H1 (cell line): ENCODE measurements at regions not wholly inside any gene's neighbourhood (a gene's known extent, or its start where the extent isn't known, plus 50 kb on each side); places are given as distances from the start of the nearest gene placed in this dataset.

ENCODE experiments used
- CTCF ChIA-PET: fragments of 300-600 bp; sonication (Branson Sonifier 250); formaldehyde crosslinking; loops from one replicate; lab custom pipeline; 2021; ENCODE audit not compliant: partially characterized antibody; lab: Charles Lee
- POLR2A ChIA-PET: fragments of 300-600 bp; sonication (Branson Sonifier 250); formaldehyde crosslinking; loops from one replicate; lab custom pipeline; 2021; ENCODE audit warnings: inconsistent platforms; ENCODE audit not compliant: partially characterized antibody; lab: Charles Lee
- DNase-seq, 2 experiments: peaks; one replicate each; pipeline versions ENCODE4 v3.0.0 to v3.0.0-alpha.2; 2010 to 2022; ENCODE audit warnings: low spot score in 2 of 2, low read depth in 1 of 2, mixed read lengths in 1 of 2
- FAIRE-seq: peaks from 2 replicates; lab custom pipeline; 2011; peaks lifted over from hg19 to GRCh38; lab: Jason Lieb, UNC
- H2AFZ ChIP-seq: 2 replicates; pipeline ENCODE4 v1.8.1; 2012; ENCODE audit warnings: low read length, inconsistent platforms
- H2AK5ac ChIP-seq: 2 replicates; pipeline ENCODE4 v1.6.1; 2013; ENCODE audit warnings: low read depth, low read length
- H2BK120ac ChIP-seq: replicated peaks from 2 replicates; pipeline ENCODE3; 2013; ENCODE audit warnings: low read depth, low read length, inconsistent platforms
- H2BK12ac ChIP-seq: 2 replicates; pipeline ENCODE4 v1.6.1; 2013; ENCODE audit warnings: low read depth, low read length
- H2BK15ac ChIP-seq: 2 replicates; pipeline ENCODE4 v1.6.1; 2013; ENCODE audit warnings: low read length
- H2BK20ac ChIP-seq: 2 replicates; pipeline ENCODE4 v1.6.1; 2013; ENCODE audit warnings: low read length
- H2BK5ac ChIP-seq: 2 replicates; pipeline ENCODE4 v1.6.1; 2013; ENCODE audit warnings: low read depth, low read length
- H3K14ac ChIP-seq: 2 replicates; pipeline ENCODE4 v1.6.1; 2013; ENCODE audit warnings: inconsistent platforms; ENCODE audit not compliant: insufficient read length
- H3K18ac ChIP-seq: 2 replicates; pipeline ENCODE4 v1.6.1; 2013; ENCODE audit warnings: low read length; ENCODE audit errors: extremely low read depth
- H3K23ac ChIP-seq: 2 replicates; pipeline ENCODE4 v1.6.1; 2013; ENCODE audit warnings: inconsistent platforms; ENCODE audit not compliant: insufficient read length
- H3K23me2 ChIP-seq: 2 replicates; pipeline ENCODE4 v1.6.1; 2013; ENCODE audit warnings: low read depth, low read length
- H3K27ac ChIP-seq: 2 replicates; pipeline ENCODE4 v1.6.1; 2011; ENCODE audit warnings: low read depth, low read length, inconsistent platforms
- H3K27me3 ChIP-seq, 4 experiments: replicated peaks in 1 of 4; 1 replicate in 1 of 4; 2 replicates in 3 of 4; pipeline versions ENCODE4 v1.6.1 to v1.8.1; 2011 to 2013; ENCODE audit warnings: low read length in 3 of 4, mild to moderate bottlenecking in 3 of 4, inconsistent platforms in 2 of 4, mixed read lengths in 2 of 4, moderate library complexity in 1 of 4; ENCODE audit not compliant: control insufficient read depth in 3 of 4, insufficient read depth in 3 of 4; ENCODE audit errors: extremely low read depth in 1 of 4
- H3K36me3 ChIP-seq, 4 experiments: 2 replicates each; pipeline versions ENCODE4 v1.6.1 to v1.8.1; 2011 to 2013; ENCODE audit warnings: mild to moderate bottlenecking in 4 of 4, low read length in 3 of 4, moderate library complexity in 2 of 4, control low read depth in 1 of 4, inconsistent platforms in 1 of 4; ENCODE audit not compliant: insufficient read depth in 4 of 4, control insufficient read depth in 2 of 4
- H3K4ac ChIP-seq: replicated peaks from 2 replicates; pipeline ENCODE3; 2013; ENCODE audit warnings: low read length, low read depth, mixed read lengths, inconsistent platforms; ENCODE audit not compliant: insufficient read length
- H3K4me1 ChIP-seq, 4 experiments: replicated peaks in 1 of 4; 1 replicate in 1 of 4; 2 replicates in 3 of 4; pipeline versions ENCODE4 v1.6.1 to v1.8.1; 2011 to 2013; ENCODE audit warnings: low read length in 3 of 4, inconsistent platforms in 2 of 4, mixed read lengths in 1 of 4; ENCODE audit not compliant: insufficient read depth in 4 of 4, control insufficient read depth in 3 of 4
- H3K4me2 ChIP-seq, 2 experiments: 2 replicates each; pipeline versions ENCODE4 v1.6.1 to v1.8.1; 2011 to 2013; ENCODE audit warnings: low read depth in 2 of 2, low read length in 2 of 2, control low read depth in 1 of 2, inconsistent platforms in 1 of 2, mild to moderate bottlenecking in 1 of 2; ENCODE audit not compliant: insufficient read depth in 1 of 2
- H3K4me3 ChIP-seq, 4 experiments: fragments of 200-600, 300-600 bp in 1 of 4; sonication (generic), shearing (Covaris generic), sonication (Bioruptor Twin) in 1 of 4; 2 replicates each; pipeline versions ENCODE4 v1.5.1 to v1.8.1; 2011 to 2016; ENCODE audit warnings: low read length in 4 of 4, low read depth in 3 of 4, control low read depth in 2 of 4, inconsistent platforms in 2 of 4, mild to moderate bottlenecking in 2 of 4, mixed read lengths in 1 of 4, moderate library complexity in 1 of 4; ENCODE audit not compliant: insufficient read depth in 2 of 4; ENCODE audit errors: extremely low read depth in 1 of 4
- H3K56ac ChIP-seq: replicated peaks from 2 replicates; pipeline ENCODE3; 2013; ENCODE audit warnings: low read depth, mild to moderate bottlenecking, mixed read lengths, low read length, inconsistent platforms; ENCODE audit not compliant: insufficient read length
- H3K79me1 ChIP-seq: 2 replicates; pipeline ENCODE4 v1.6.1; 2013; ENCODE audit warnings: low read depth, low read length, control low read depth
- H3K79me2 ChIP-seq, 2 experiments: 2 replicates each; pipeline versions ENCODE4 v1.6.1 to v1.8.1; 2012 to 2013; ENCODE audit warnings: low read length in 2 of 2, mild to moderate bottlenecking in 2 of 2, inconsistent platforms in 1 of 2; ENCODE audit not compliant: insufficient read depth in 2 of 2, control insufficient read depth in 1 of 2
- H3K9ac ChIP-seq, 4 experiments: replicated peaks in 1 of 4; 1 replicate in 1 of 4; 2 replicates in 3 of 4; pipeline versions ENCODE4 v1.6.1 to v1.8.1; 2011 to 2013; ENCODE audit warnings: low read depth in 3 of 4, low read length in 3 of 4, control low read depth in 2 of 4, mild to moderate bottlenecking in 2 of 4, moderate library complexity in 2 of 4, inconsistent platforms in 1 of 4; ENCODE audit errors: extremely low read depth in 1 of 4
- H3K9me3 ChIP-seq, 2 experiments: 2 replicates each; pipeline versions ENCODE4 v1.6.1 to v1.8.1; 2012 to 2013; ENCODE audit warnings: mild to moderate bottlenecking in 2 of 2, moderate library complexity in 2 of 2, control low read depth in 1 of 2, inconsistent platforms in 1 of 2, low read depth in 1 of 2, low read length in 1 of 2, mixed read lengths in 1 of 2; ENCODE audit not compliant: insufficient read depth in 2 of 2
- H4K20me1 ChIP-seq, 2 experiments: replicated peaks in 1 of 2; 2 replicates each; pipeline versions ENCODE3 to v1.8.1; 2011 to 2013; ENCODE audit warnings: inconsistent platforms in 2 of 2, low read length in 2 of 2, mild to moderate bottlenecking in 1 of 2; ENCODE audit not compliant: insufficient read depth in 2 of 2, control insufficient read depth in 1 of 2
- H4K5ac ChIP-seq: 2 replicates; pipeline ENCODE4 v1.6.1; 2013; ENCODE audit warnings: low read length, low read depth, mixed read lengths, inconsistent platforms; ENCODE audit not compliant: insufficient read length
- H4K8ac ChIP-seq: 2 replicates; pipeline ENCODE4 v1.8.0; 2013; ENCODE audit warnings: mild to moderate bottlenecking, moderate library complexity, low read length, inconsistent platforms; ENCODE audit not compliant: insufficient read depth; ENCODE audit errors: extremely low read depth
- H4K91ac ChIP-seq: replicated peaks from 2 replicates; pipeline ENCODE3; 2013; ENCODE audit warnings: low read length, mixed read lengths, inconsistent platforms; ENCODE audit not compliant: insufficient read length
- CEBPB ChIP-seq: IDR thresholded peaks from 2 replicates; pipeline ENCODE4 v1.6.1; 2012; ENCODE audit warnings: low read depth, low read length
- CREB1 ChIP-seq: IDR thresholded peaks from 2 replicates; pipeline ENCODE4 v1.6.1; 2012; ENCODE audit warnings: inconsistent platforms
- FOSL1 ChIP-seq: IDR thresholded peaks from 2 replicates; pipeline ENCODE4 v1.6.1; 2011; ENCODE audit warnings: mild to moderate bottlenecking, low read depth, low read length, moderate library complexity; ENCODE audit not compliant: insufficient read depth
- GTF2F1 ChIP-seq: IDR thresholded peaks from 2 replicates; pipeline ENCODE4 v1.6.1; 2012; ENCODE audit warnings: low read depth, low read length, improper control_type of control experiment, borderline replicate concordance
- HDAC2 ChIP-seq, 2 experiments: fragments of 300-600 bp in 1 of 2; sonication (generic) in 1 of 2; IDR thresholded peaks; 2 replicates each; pipeline ENCODE4 v1.6.1; 2011 to 2012; ENCODE audit warnings: low read depth in 2 of 2, low read length in 2 of 2, mild to moderate bottlenecking in 2 of 2, moderate library complexity in 2 of 2, borderline replicate concordance in 1 of 2, inconsistent platforms in 1 of 2
- HDAC6 ChIP-seq: IDR thresholded peaks from one replicate; pipeline ENCODE4 v1.7.1; 2012; ENCODE audit warnings: low read depth, mild to moderate bottlenecking, inconsistent platforms, low read length, moderate library complexity
- KDM1A ChIP-seq: fragments of 200-600, 300-600 bp; sonication (generic); IDR thresholded peaks from 2 replicates; pipeline ENCODE4 v1.7.1; 2016; ENCODE audit warnings: mild to moderate bottlenecking, low read length, borderline replicate concordance
- KDM4A ChIP-seq: IDR thresholded peaks from one replicate; pipeline ENCODE4 v1.7.1; 2012; ENCODE audit warnings: low read depth, mild to moderate bottlenecking, moderate library complexity, low read length, inconsistent platforms; ENCODE audit not compliant: severe bottlenecking
- NRF1 ChIP-seq: IDR thresholded peaks from 2 replicates; pipeline ENCODE4 v1.6.1; 2011; ENCODE audit warnings: mild to moderate bottlenecking, low read depth, low read length, improper control_type of control experiment
- PHF8 ChIP-seq: fragments of 200-600 bp; sonication (generic); conservative IDR thresholded peaks from 2 replicates; pipeline ENCODE4 v1.7.1; 2012; ENCODE audit warnings: low read depth, mild to moderate bottlenecking, inconsistent platforms, low read length, moderate library complexity
- SUZ12 ChIP-seq: fragments of 200-600 bp; sonication (generic); IDR thresholded peaks from 2 replicates; pipeline ENCODE4 v1.6.1; 2012; ENCODE audit warnings: mild to moderate bottlenecking, inconsistent platforms, low read length, moderate library complexity, mixed read lengths
- TF ChIP-seq, protein P1 (sequence below): IDR thresholded peaks from 2 replicates; pipeline ENCODE4 v1.6.1; 2012; ENCODE audit warnings: low read length, inconsistent platforms
- TF ChIP-seq, protein P2 (sequence below): IDR thresholded peaks from 2 replicates; pipeline ENCODE4 v1.6.1; 2011; ENCODE audit warnings: low read length, improper control_type of control experiment

DNA sequence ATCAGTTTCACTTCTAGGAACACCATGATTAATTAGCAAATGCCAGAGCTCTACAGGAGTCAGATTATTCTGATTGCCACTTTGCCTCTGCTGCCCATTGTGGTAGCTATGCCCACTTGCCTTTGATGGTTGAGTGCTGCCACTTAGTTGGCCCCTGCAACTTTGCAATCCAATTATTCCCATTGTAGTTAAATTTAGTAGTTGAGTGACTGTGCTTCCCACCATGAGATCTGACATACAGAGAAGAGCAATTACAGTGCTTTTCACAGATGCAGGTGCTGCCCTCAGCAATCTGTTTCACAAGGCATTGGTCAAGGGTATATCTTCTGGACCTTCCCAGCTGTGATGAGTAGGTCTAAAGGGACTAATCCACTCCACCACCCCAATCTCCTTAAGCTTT is 468.4 kb upstream of the RGS6 start:
- no peak overlapping the region for H2BK120ac ChIP-seq
- H3K36me3 ChIP-seq = peaks cover 0 to 6% (median 0%) of the 10 kb centered on the region in 4 experiments; a peak in 4 of 8 replicates
- no peak overlapping the region for H4K91ac ChIP-seq
- no peaks in the 10 kb centered on the region for H3K9me3 ChIP-seq
- no peak overlapping the region for H3K4ac ChIP-seq
- H4K20me1 ChIP-seq = peaks cover 0 to 2% of the 10 kb centered on the region in 2 experiments
- no peak overlapping the region for H3K4me3 ChIP-seq
- no peak overlapping the region for H3K14ac ChIP-seq
- no peaks in the 10 kb centered on the region for H3K27me3 ChIP-seq
- FAIRE-seq = no peak
- H4K5ac ChIP-seq = no peak overlapping the region
- no peaks in the 10 kb centered on the region; the same call in 1 of the 2 replicates for H3K23me2 ChIP-seq
- H3K18ac ChIP-seq = no peak overlapping the region
- no peak overlapping the region for H2BK5ac ChIP-seq
- no peak overlapping the region for H3K4me2 ChIP-seq
- no peak overlapping the region for H3K27ac ChIP-seq
- H4K8ac ChIP-seq = no peak overlapping the region
- no peak overlapping the region for H2BK20ac ChIP-seq
- CTCF ChIA-PET = no interaction called here
- no peaks in the 10 kb centered on the region for H3K4me1 ChIP-seq
- no peak overlapping the region for H3K9ac ChIP-seq
- no peak for DNase-seq
- H2AK5ac ChIP-seq = no peak overlapping the region
- peaks cover 0 to 6% of the 10 kb centered on the region in 2 experiments; a peak in 3 of 4 replicates for H3K79me2 ChIP-seq
- H2BK15ac ChIP-seq = no peak overlapping the region
- no peak overlapping the region for H3K23ac ChIP-seq
- H2AFZ ChIP-seq = no peak overlapping the region
- H2BK12ac ChIP-seq = no peak overlapping the region
- no peak overlapping the region for H3K56ac ChIP-seq
- peaks cover 3% of the 10 kb centered on the region; the same call in 1 of the 2 replicates for H3K79me1 ChIP-seq
- POLR2A ChIA-PET = no interaction called here
- TF ChIP-seq CEBPB (no peak), CREB1 (no peak), HDAC6 (no peak), NRF1 (no peak), KDM4A (no peak), SUZ12 (no peak), FOSL1 (no peak), GTF2F1 (no peak), KDM1A (no peak), HDAC2 (IDR thresholded peaks at IDR 0.05; ENCODE audit: borderline replicate concordance in 1 of 2, low read depth in 2 of 2, low read length in 2 of 2) (no peak), PHF8 (no peak)
- TF ChIP-seq, protein P1, sequence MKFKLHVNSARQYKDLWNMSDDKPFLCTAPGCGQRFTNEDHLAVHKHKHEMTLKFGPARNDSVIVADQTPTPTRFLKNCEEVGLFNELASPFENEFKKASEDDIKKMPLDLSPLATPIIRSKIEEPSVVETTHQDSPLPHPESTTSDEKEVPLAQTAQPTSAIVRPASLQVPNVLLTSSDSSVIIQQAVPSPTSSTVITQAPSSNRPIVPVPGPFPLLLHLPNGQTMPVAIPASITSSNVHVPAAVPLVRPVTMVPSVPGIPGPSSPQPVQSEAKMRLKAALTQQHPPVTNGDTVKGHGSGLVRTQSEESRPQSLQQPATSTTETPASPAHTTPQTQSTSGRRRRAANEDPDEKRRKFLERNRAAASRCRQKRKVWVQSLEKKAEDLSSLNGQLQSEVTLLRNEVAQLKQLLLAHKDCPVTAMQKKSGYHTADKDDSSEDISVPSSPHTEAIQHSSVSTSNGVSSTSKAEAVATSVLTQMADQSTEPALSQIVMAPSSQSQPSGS = no peak
- TF ChIP-seq, protein P2, sequence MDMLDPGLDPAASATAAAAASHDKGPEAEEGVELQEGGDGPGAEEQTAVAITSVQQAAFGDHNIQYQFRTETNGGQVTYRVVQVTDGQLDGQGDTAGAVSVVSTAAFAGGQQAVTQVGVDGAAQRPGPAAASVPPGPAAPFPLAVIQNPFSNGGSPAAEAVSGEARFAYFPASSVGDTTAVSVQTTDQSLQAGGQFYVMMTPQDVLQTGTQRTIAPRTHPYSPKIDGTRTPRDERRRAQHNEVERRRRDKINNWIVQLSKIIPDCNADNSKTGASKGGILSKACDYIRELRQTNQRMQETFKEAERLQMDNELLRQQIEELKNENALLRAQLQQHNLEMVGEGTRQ = no peak
